ENCODE measurements at regions not wholly inside any gene's neighbourhood (a gene's known extent, or its start where the extent isn't known, plus 50 kb on each side); places are given as distances from the start of the nearest gene placed in this dataset.

GRCh38 chr12:24409868-24410267 is 460.4 kb upstream of the SOX5 start:
- TF ChIP-seq CTCF (IDR thresholded peaks at IDR 0.05; ENCODE audit: insufficient read depth, low read depth, low read length) (no peak), EZH2 (IDR thresholded peaks at IDR 0.05; ENCODE audit: insufficient read depth, low read length) (no peak)
